Hematopoietic multipotent progenitor cell treated with erythropoietin and hydrocortisone succinate and interleukin-3 and kit ligand, for 4 days (in vitro differentiated cells): ENCODE measurements at regions not wholly inside any gene's neighbourhood (a gene's known extent, or its start where the extent isn't known, plus 50 kb on each side); places are given as distances from the start of the nearest gene placed in this dataset.

Experiments
- DNase-seq: peaks from one replicate; pipeline ENCODE4 v3.0.0-alpha.2; 2015

DNA sequence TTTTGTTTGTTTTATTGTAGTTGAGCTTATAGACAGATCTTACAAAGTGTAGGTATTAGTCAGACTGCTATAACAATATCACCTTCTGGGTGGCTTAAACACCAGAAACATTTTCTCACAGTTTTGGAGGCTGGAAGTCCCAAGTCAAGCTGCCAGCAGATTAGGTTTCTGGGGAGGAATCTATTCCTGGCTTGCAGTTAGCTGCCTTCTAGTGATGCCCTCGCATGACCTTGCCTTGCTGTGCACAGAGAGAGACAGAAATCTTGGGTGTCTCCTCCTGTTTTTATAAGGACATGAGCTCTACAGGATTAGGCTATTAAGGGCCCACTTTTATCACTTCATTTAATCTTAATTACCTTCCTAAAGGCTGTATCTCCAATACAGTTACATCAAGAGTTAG is 1635.2 kb downstream of the FAM181B start:
- DNase-seq: no peak

- no peak for DNase-seq
Observed at GRCh38 chr11:81092522-81092921, 1641.1 kb downstream of the FAM181B start.

DNA sequence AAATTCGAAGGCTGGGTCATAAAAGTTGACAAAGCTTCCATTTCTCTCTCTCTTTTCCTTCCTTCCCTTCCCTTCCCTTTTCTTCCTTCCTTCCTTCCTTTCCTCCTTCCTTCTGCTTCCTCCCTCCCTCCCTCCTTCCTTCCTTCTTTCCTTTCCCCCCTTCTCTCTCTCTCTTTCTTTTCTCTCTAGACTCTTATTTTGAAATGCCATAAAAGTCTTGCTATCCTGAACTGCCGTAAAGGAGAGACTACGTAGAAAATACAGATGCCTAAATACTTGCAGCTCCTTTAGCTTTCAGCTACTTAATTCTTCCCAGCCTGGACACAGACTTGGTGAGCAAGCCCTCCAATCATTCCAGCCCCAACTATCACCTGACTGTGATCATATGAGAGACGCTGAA is 1644.4 kb downstream of the FAM181B start:
- DNase-seq: no peak

GRCh38 chr11:81080476-81080875 is 1639.6 kb upstream of the TENM4 start:
- no peak for DNase-seq

DNA sequence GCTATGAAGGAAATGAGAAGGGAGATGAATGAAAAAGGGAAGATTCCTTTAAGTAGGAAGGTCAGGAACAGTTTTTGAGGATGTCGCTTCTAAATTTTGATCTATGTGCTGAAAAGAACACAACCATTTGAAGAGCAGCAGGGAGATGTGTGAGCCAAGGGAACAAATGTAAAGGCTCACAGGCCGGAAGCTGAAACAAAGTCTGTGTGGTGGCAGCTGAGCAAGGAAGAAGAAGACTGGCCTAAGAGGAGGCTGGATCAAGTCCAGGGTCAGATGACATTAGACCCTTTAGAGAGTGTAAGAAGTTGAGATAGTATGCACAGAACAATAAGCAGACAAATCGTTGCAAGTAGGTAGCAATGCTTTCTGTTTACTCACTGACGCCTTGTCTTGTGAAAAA is 1631.4 kb upstream of the TENM4 start:
- no peak for DNase-seq

DNA sequence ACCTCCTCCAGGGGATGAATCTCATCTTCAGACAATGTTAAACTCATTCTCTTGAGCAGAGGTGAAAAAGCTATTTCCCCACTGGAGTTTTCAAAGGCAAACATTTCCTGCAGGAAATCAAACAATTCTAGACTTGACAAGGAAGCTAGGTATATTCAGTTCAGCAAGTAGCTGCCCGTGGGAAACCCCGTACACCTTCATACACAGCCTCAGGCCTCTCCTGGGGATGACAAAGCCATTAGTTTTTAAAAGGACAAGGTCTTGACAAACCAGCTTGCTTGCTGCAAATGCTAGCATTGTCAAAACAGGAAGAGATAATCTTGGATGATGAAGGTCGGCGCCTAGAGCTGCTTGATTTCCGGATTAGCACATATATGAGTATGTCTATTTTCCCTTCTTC is 1630.8 kb upstream of the TENM4 start:
- no peak for DNase-seq

GRCh38 chr11:81070948-81071347 is 1630.1 kb upstream of the TENM4 start:
- DNase-seq: peak; percentile 46

DNA sequence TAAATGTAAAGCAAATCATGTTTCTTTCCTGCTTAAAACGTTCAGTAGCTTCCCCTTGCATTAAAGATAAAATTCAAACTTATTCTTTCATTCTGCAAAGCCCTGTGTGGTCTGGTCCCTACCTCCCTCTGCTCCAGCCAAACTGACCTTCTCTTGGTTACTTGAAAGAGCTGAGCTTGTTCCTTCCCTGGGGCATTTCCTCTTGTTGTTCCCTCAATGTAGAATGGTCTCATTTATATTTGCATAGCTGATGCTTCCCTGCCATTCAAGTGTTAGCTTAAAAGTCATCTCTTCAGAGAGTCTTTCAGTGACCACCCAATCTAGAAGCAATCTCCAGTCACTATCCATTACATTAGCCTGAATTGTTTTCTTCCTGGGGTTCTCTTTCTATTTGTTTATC is 1618.5 kb upstream of the TENM4 start:
- DNase-seq: no peak

GRCh38 chr11:81052344-81053158 is 1611.7 kb upstream of the TENM4 start:
- DNase-seq: no peak

- DNase-seq: no peak
Observed at GRCh38 chr11:81039916-81040524, 1599.2 kb upstream of the TENM4 start.

DNA sequence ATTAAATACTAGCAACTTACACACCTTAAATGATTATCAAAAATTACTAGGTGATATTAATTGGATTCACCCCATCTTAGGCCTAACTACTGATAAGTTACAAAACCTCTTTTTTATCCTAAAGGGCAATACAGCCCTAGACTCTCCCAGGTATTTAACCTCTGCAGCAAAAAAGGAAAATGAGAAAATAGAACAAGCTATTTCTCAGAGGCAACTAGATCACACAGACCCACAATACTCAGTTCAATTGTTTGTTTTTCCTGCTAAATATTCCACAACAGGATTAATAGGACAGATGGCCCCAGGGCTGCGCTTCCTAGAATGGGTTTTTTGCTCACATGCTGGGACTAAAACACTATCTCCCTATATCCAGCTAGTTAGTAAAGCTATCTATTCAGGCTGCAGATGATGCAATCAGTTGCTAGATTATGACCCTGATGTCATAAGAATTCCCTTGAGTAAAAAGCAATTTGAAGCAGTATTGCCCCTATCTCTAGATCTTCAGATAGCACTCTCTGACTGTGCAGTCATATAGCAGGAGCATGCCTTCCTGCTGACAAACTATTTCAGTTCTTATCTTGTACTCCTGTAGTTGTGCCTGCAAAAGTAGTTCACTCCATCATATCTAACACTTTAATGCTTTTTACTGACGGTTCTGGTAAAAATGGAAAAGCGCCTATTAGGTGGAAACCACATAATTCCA is 1595.5 kb upstream of the TENM4 start:
- DNase-seq: peak; percentile 5

DNA sequence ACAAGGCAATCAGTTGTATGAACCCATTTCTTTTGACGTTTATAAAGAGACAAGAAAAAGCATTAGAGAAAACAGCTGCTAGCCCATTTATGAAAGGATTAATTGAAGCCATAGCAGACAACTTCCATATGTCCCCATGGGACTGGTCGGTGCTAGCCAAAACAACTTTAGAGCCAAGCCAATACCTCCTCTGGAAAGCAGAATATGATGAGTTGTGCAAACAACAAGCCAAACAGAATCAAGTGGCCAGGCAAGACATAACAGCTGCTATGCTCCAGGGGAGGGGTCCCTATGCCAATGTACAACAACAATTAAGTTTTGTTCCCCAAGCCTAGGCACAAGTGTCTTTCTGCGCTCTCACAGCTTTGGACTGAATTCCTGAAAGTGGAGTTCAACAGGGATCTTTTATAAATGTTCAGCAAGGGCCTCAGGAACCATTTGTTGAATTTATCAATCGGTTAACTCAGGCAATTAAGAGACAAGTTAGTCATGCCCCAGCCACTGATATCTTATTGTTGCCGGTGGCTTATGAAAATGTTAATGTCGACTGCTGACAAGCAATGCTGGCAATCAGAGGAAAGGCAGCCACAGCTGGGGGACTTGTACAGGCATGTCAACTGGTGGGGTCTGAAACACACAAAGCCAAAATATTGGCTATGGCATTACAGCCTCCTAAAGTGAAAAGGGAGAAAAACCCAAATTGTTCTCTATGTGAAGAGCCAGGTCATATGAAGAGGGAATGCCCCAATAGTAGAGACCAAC is 1593.1 kb upstream of the TENM4 start:
- no peak for DNase-seq

- no peak for DNase-seq
Observed at GRCh38 chr11:81032906-81033305, 1592.1 kb upstream of the TENM4 start.

GRCh38 chr11:81030186-81030585 is 1589.4 kb upstream of the TENM4 start:
- no peak for DNase-seq

DNA sequence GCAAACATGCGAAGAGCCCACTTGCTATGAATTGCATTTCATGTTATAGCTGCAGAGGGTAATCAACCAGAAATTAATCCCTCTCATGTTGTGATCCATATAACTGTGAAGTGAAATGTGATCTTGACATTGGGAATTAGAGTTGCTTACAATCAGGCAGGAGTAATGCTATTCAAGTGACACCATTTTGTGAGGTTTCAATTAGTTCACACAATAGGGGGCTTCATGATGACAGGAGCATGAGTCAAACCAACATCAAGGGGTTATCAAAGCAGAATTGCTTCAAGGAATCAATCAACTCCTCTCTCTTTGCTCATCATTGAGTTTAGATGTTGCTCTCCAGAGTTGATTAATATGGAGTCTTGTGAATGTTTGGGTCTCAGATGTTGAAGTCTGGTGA is 1585.2 kb upstream of the TENM4 start:
- no peak for DNase-seq

DNA sequence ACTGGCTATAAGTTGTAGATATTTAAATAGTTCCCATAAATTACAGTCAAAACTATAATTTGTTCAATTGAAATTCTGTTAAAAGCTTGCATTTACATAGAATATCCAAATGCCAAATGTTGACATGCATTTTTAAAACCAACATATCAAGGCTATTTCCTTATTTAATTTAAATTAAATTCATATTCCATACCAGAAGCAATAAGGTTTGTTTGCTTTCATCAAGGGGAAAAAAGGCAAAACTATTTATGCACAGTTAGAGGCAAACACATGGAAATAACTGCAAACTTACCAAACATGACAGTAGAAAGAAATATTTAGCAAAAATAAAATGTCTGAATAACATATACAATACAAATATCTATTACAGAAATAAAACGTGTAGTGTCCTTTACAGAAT is 1581.2 kb upstream of the TENM4 start:
- no peak for DNase-seq

DNA sequence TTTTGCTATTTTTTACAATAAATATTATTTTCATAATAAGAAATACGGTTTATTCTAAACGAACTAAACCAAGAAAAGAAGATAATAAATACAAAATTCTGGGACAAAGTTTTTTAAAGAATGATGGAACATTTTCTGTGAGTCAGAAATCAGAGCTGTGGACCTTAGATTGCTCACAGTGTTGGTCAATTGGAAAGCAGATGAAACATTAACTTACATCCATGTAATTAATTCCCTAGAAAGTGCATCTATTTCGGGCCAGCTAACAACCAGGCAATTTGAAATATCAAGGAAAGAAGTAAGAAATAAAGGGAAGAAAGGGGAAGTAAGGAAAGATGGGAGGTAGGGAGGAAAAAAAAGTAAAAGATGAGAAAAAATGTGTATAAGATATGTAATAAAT is 1569.8 kb upstream of the TENM4 start:
- DNase-seq: no peak

DNA sequence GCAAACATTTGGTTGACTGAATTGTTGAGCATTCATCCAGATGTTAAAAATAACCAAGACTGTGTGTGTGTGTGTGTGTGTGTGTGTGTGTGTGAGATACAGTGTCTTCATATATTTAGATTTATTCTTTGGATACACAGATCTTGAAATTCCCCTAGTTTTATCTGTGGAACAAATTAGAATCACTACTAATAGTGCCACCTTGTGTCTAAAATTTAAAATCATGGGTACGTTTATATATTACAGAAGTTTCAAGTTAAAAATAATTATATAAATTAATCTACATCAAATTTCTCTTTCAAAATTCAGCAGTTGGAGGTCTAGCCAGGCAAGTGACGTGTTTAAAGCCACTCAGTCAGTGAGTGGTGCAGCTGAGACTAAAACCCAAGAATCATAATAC is 1566.2 kb upstream of the TENM4 start:
- peak; percentile 36 for DNase-seq

GRCh38 chr11:81005595-81005994 is 1564.8 kb upstream of the TENM4 start:
- DNase-seq: no peak

DNA sequence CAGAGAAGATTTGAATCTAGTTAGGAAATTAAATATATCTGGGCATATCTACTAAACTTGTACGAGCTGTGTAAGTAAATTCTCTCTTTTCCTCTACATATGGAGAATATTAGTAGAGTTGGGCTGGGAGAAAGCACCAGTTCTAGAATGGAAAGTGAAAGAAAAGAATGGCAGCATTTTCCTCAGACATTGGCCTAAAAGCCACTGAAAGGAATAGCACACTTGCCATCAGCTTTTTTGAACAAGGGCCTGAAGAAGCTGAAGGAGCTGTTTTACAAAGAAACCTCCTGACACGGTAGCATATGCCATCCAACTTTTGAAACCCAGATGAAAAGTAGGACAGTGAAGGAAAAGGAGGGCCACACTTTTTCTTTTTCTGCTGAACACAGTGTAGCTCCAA is 1563.7 kb upstream of the TENM4 start:
- no peak for DNase-seq

GRCh38 chr11:81002374-81002773 is 1561.5 kb upstream of the TENM4 start:
- DNase-seq: no peak

- DNase-seq: no peak
Observed at GRCh38 chr11:81000735-81001134, 1559.9 kb upstream of the TENM4 start.

DNA sequence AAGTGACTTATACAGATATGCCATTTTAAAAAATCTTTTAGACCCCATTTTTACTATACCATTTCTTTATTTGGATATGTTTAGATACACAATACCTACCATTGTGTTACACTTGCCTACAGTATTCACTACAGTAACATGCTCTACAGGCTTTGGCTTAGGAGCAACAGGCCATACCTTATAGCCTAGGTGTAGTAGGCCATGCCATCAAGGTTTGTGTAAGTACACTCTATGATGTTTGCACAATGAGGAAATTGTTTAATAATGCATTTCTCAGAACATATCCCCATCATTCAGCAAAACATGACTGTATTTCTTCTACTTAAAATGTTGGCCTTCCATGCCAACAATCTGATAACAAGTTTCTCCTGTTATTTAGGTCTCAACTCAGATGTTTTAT is 1559.5 kb upstream of the TENM4 start:
- no peak for DNase-seq
